ENCODE measurements at regions not wholly inside any gene's neighbourhood (a gene's known extent, or its start where the extent isn't known, plus 50 kb on each side); places are given as distances from the start of the nearest gene placed in this dataset.

- TF ChIP-seq CTCF (conservative IDR thresholded peaks at IDR 0.05; ENCODE audit: low read depth, low read length), result no peak
- TF ChIP-seq EZH2phosphoT487 (IDR thresholded peaks at IDR 0.05; ENCODE audit: borderline replicate concordance, low read length), result no peak
- TF ChIP-seq EZH2 (IDR thresholded peaks at IDR 0.05; ENCODE audit: low read length, unreplicated experiment), result no peak
These were observed 69.9 kb upstream of the TSC22D1 start for GRCh38 chr13:44646044-44646443.

Measured in PC-3 (cell line).